Activated CD8-positive, alpha-beta T cell treated with anti-CD3 and anti-CD28 coated beads for 36 hours (primary cell): ENCODE measurements at regions not wholly inside any gene's neighbourhood (a gene's known extent, or its start where the extent isn't known, plus 50 kb on each side); places are given as distances from the start of the nearest gene placed in this dataset.

Source experiments
- ATAC-seq: fragments of 200-7000 bp; cut with Tn5 transposase; one replicate; pipeline ENCODE4 v1.10.0; 2021; ENCODE audit warnings: mild to moderate bottlenecking, moderate library complexity
- CTCF ChIA-PET: fragments of 350-600 bp; sonication (Branson Sonifier 250); formaldehyde crosslinking; loops from one replicate; lab custom pipeline; 2021; ENCODE audit warnings: antibody characterized with exemption; lab: Charles Lee
- POLR2A ChIA-PET: fragments of 350-600 bp; sonication (Branson Sonifier 250); formaldehyde crosslinking; loops from one replicate; lab custom pipeline; 2021; ENCODE audit warnings: antibody characterized with exemption; lab: Charles Lee
- DNase-seq: peaks from one replicate; pipeline ENCODE4 v3.0.0-alpha.2; 2020
- H3K27ac Mint-ChIP-seq: one replicate; pipeline ENCODE4 v1.8.0; 2021; ENCODE audit warnings: mild to moderate bottlenecking, mixed read lengths
- H3K27me3 Mint-ChIP-seq: one replicate; pipeline ENCODE4 v1.8.0; 2021; ENCODE audit warnings: mixed read lengths
- H3K36me3 Mint-ChIP-seq: one replicate; pipeline ENCODE4 v1.8.0; 2021; ENCODE audit warnings: low read depth, mixed read lengths
- H3K4me1 Mint-ChIP-seq: one replicate; pipeline ENCODE4 v1.8.0; 2021; ENCODE audit warnings: low read depth, mixed read lengths
- H3K4me3 Mint-ChIP-seq: one replicate; pipeline ENCODE4 v1.8.0; 2021; ENCODE audit warnings: mild to moderate bottlenecking, moderate library complexity, mixed read lengths
- H3K9me3 Mint-ChIP-seq: one replicate; pipeline ENCODE4 v1.8.0; 2021; ENCODE audit warnings: mixed read lengths
- intact Hi-C: fragments of 100-400 bp; cut with micrococcal nuclease; formaldehyde crosslinking; loops from one replicate; pipeline ENCODE4 v1.10.0; 2022
- TF ChIP-seq, protein P1 (sequence below): fragments of 200-600 bp; IDR thresholded peaks from one replicate; pipeline ENCODE4 v1.8.0; 2022; ENCODE audit warnings: antibody characterized with exemption, mild to moderate bottlenecking

DNA sequence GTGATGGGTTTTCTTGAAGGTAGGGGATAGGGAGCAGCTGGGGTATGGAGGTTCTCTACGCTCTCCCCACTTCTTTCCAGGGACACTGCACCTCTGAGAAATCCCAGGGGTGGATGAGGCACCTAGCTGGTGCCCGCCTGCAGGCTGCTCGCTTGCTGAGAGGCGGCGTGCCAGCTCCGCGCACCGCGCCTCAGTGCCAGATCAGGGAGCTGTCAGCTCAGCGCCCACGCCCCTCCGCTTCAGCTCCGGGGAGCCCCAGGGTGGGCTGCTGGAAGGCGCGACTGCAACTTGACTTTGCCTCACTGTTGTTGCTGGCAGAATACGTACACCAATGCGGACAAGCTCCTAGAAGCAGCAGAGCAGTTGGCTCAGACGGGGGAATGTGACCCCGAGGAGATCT is 345.7 kb upstream of the UMPS start:
- POLR2A ChIA-PET, result no interaction called here
- TF ChIP-seq, protein P1, sequence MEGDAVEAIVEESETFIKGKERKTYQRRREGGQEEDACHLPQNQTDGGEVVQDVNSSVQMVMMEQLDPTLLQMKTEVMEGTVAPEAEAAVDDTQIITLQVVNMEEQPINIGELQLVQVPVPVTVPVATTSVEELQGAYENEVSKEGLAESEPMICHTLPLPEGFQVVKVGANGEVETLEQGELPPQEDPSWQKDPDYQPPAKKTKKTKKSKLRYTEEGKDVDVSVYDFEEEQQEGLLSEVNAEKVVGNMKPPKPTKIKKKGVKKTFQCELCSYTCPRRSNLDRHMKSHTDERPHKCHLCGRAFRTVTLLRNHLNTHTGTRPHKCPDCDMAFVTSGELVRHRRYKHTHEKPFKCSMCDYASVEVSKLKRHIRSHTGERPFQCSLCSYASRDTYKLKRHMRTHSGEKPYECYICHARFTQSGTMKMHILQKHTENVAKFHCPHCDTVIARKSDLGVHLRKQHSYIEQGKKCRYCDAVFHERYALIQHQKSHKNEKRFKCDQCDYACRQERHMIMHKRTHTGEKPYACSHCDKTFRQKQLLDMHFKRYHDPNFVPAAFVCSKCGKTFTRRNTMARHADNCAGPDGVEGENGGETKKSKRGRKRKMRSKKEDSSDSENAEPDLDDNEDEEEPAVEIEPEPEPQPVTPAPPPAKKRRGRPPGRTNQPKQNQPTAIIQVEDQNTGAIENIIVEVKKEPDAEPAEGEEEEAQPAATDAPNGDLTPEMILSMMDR, result no peak
- H3K36me3 Mint-ChIP-seq, result no peaks in the 10 kb centered on the region

DNA sequence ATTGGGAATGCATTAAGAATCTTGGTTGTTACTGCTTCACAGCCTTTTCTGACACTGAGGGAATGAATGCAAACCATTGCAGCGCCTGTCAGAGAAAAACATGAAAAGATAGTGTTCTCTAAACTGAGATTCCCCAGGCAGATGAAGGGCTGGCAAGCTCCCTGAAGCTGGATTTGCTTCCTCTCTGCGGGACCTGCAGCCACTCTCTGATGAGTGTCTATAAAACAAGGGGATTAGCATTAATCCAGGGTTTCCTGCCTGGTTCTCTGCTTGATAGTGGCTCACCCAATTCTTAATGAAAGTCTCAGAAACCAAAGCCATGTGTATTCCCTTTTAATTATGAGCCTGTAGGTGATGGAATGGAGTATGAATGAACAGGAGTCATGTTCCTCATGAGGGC is 344.3 kb upstream of the UMPS start:
- Mint-ChIP-seq H3K9me3 (no peaks in the 10 kb centered on the region), H3K27me3 (peaks cover 9% of the 10 kb centered on the region), H3K4me1 (no peaks in the 10 kb centered on the region), H3K27ac (no peak overlapping the region), H3K36me3 (no peaks in the 10 kb centered on the region), H3K4me3 (no peak overlapping the region)
- CTCF ChIA-PET, result interaction anchor here (0.7 kb wide), 1 partner anchor 15 kb away, joined by 3 read pairs; no protein-coding TSS in a partner anchor
- intact Hi-C loops, result no loop called here
- DNase-seq (no peak), ATAC-seq (no peak)
- POLR2A ChIA-PET, result no interaction called here
- TF ChIP-seq, protein P1, result no peak

More for the DNA sequence above, 345.7 kb upstream of the UMPS start:
- Mint-ChIP-seq H3K9me3 (no peaks in the 10 kb centered on the region), H3K27ac (no peak overlapping the region), H3K27me3 (peaks cover 7% of the 10 kb centered on the region), H3K4me3 (no peak overlapping the region), H3K4me1 (no peaks in the 10 kb centered on the region)
- intact Hi-C loops, result no loop called here
- ATAC-seq, result no peak
- CTCF ChIA-PET, result no interaction called here
- DNase-seq, result no peak

DNA sequence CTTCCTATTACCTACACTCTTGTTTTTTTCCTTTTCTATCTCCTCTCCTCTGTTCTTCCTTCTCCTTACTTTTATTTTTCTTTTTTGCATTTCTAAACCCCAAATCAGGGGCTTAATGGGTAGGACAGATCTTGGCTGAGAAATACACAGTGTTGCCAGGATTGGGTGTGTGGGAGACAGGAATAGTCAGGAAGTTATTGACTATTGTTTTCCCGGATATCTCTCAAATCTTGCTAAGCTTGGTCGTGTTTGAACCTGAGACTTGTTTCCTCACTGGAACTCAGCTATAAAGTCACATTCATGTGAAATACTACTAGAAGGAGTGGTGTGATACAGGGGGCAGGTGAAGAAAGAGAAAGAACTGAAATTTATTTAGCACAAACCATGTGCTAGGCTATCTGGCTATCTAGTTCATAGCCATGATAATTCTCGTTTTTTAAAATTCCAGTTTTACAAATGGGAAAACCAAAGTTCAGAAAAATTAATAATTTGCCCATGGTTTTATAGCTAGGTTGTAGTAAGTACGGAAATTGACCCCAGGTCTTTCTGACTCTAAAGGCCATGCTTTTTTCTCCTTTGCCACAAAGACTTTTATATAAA is 343.2 kb upstream of the UMPS start:
- no peaks in the 10 kb centered on the region for H3K36me3 Mint-ChIP-seq
- H3K9me3 Mint-ChIP-seq, result no peaks in the 10 kb centered on the region
- no peaks in the 10 kb centered on the region for H3K4me1 Mint-ChIP-seq
- POLR2A ChIA-PET, result no interaction called here
- no peak for ATAC-seq
- no peak overlapping the region for H3K27ac Mint-ChIP-seq
- H3K27me3 Mint-ChIP-seq, result peaks cover 9% of the 10 kb centered on the region
- no peak for DNase-seq
- no peak overlapping the region for H3K4me3 Mint-ChIP-seq
- TF ChIP-seq, protein P1, result no peak
- CTCF ChIA-PET, result interaction anchor here (0.7 kb wide), 1 partner anchor 17 kb away, joined by 3 read pairs; no protein-coding TSS in a partner anchor
- intact Hi-C loops, result no loop called here

DNA sequence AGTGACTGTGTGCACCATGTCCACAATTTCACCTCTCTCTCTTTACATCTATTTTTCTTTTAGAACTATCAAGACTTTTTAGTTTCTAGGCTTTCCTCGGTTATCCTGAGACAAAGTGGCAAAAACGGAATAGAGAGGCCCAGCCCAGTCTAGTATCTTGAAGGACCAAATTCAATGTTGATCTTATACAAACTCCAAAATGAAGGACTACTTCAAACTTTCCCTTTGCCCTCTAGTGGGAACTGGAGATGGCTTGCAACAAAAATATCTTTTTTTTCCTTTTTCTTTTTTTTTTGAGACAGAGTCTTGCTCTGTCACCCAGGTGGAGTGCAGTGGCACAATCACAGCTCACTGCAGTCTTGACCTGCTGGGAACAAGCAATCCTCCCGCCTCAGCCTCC is 338.5 kb upstream of the UMPS start:
- intact Hi-C loops, result no loop called here

DNA sequence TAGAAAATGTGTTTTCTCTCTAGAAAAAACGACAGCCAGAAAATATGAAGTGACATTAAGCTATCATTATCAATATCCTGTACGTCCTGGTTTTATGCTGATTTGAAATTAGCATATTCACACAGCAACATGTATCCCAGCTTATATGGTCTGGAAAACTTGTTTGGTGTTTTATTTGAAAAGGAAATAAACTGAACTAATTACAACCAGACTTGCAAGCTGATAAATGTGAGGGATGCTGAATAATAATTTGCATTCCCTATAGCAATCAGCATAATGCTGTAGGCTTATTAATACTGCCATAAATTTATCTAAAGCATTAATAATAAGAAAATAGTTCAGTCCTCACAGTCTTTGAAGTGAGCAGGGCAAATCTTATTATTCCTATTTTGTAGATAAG is 336.9 kb upstream of the UMPS start:
- Mint-ChIP-seq H3K4me3 (no peak overlapping the region), H3K27me3 (peaks cover 16% of the 10 kb centered on the region), H3K9me3 (no peaks in the 10 kb centered on the region), H3K27ac (no peak overlapping the region), H3K36me3 (no peaks in the 10 kb centered on the region), H3K4me1 (no peaks in the 10 kb centered on the region)
- CTCF ChIA-PET, result no interaction called here
- ATAC-seq (no peak), DNase-seq (no peak)
- intact Hi-C loops, result no loop called here
- TF ChIP-seq, protein P1, result no peak
- POLR2A ChIA-PET, result no interaction called here

More for the DNA sequence above, 338.5 kb upstream of the UMPS start:
- Mint-ChIP-seq H3K4me3 (no peak overlapping the region), H3K27ac (no peak overlapping the region), H3K36me3 (no peaks in the 10 kb centered on the region), H3K4me1 (no peaks in the 10 kb centered on the region), H3K9me3 (no peaks in the 10 kb centered on the region), H3K27me3 (peaks cover 16% of the 10 kb centered on the region)
- CTCF ChIA-PET, result interaction anchor here (0.6 kb wide), 1 partner anchor 130 kb away, joined by 4 read pairs; no protein-coding TSS in a partner anchor
- DNase-seq (no peak), ATAC-seq (no peak)
- POLR2A ChIA-PET, result no interaction called here
- TF ChIP-seq, protein P1, result no peak
